ENCODE measurements at regions not wholly inside any gene's neighbourhood (a gene's known extent, or its start where the extent isn't known, plus 50 kb on each side); places are given as distances from the start of the nearest gene placed in this dataset.

DNA sequence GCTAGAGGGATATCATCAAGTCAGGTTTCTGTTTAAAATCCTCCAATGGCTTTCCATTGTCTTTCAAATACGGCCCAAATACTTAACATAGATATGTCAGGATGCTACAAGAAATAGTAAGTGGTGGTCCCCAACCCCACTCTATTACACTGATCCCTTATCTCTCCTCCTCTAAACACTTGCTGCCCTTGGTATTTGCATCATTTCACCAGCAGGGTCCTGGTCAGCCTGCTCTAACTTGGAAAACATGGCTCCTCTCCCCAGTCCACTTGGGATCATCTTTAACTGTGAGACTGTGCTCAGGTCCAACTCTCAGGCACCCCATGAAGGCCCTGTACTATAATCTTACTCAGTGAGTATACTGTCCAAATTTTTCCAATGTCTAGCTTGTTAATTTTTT, 53.8 kb upstream of the GSAP start (continued):
- TF ChIP-seq MXI1 (IDR thresholded peaks at IDR 0.05; ENCODE audit: low read depth, low read length) (no peak), CBX5 (IDR thresholded peaks at IDR 0.05; ENCODE audit: low read depth) (no peak), ETV6 (conservative IDR thresholded peaks at IDR 0.05 in 1 of 2, IDR thresholded peaks at IDR 0.05 in 1 of 2; ENCODE audit: borderline replicate concordance in 1 of 2, low read depth in 1 of 2) (no peak), ELK1 (IDR thresholded peaks at IDR 0.05; ENCODE audit: low read depth, low read length) (no peak), JUND (IDR thresholded peaks at IDR 0.05; ENCODE audit: low read depth, low read length) (no peak), CHD4 (IDR thresholded peaks at IDR 0.05) (no peak)
- TF ChIP-seq, protein P1, sequence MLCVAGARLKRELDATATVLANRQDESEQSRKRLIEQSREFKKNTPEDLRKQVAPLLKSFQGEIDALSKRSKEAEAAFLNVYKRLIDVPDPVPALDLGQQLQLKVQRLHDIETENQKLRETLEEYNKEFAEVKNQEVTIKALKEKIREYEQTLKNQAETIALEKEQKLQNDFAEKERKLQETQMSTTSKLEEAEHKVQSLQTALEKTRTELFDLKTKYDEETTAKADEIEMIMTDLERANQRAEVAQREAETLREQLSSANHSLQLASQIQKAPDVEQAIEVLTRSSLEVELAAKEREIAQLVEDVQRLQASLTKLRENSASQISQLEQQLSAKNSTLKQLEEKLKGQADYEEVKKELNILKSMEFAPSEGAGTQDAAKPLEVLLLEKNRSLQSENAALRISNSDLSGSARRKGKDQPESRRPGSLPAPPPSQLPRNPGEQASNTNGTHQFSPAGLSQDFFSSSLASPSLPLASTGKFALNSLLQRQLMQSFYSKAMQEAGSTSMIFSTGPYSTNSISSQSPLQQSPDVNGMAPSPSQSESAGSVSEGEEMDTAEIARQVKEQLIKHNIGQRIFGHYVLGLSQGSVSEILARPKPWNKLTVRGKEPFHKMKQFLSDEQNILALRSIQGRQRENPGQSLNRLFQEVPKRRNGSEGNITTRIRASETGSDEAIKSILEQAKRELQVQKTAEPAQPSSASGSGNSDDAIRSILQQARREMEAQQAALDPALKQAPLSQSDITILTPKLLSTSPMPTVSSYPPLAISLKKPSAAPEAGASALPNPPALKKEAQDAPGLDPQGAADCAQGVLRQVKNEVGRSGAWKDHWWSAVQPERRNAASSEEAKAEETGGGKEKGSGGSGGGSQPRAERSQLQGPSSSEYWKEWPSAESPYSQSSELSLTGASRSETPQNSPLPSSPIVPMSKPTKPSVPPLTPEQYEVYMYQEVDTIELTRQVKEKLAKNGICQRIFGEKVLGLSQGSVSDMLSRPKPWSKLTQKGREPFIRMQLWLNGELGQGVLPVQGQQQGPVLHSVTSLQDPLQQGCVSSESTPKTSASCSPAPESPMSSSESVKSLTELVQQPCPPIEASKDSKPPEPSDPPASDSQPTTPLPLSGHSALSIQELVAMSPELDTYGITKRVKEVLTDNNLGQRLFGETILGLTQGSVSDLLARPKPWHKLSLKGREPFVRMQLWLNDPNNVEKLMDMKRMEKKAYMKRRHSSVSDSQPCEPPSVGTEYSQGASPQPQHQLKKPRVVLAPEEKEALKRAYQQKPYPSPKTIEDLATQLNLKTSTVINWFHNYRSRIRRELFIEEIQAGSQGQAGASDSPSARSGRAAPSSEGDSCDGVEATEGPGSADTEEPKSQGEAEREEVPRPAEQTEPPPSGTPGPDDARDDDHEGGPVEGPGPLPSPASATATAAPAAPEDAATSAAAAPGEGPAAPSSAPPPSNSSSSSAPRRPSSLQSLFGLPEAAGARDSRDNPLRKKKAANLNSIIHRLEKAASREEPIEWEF (IDR thresholded peaks at IDR 0.05; ENCODE audit: insufficient replicate concordance, low read depth, low read length), result no peak

Measured in GM12878 (cell line).